Keratinocyte (primary cell): ENCODE measurements at regions not wholly inside any gene's neighbourhood (a gene's known extent, or its start where the extent isn't known, plus 50 kb on each side); places are given as distances from the start of the nearest gene placed in this dataset.

ENCODE experiments used
- DNase-seq: peaks from one replicate; pipeline ENCODE4 v3.0.0-alpha.2; 2011; ENCODE audit warnings: low read depth, missing footprints, low spot score
- FAIRE-seq: peaks from 2 replicates; lab custom pipeline; 2011; peaks lifted over from hg19 to GRCh38; lab: Jason Lieb, UNC
- H2AFZ ChIP-seq: 2 replicates; pipeline ENCODE4 v1.6.0; 2012; ENCODE audit warnings: low read length, control low read depth, inconsistent platforms; ENCODE audit not compliant: control insufficient read depth
- H3K27ac ChIP-seq: 2 replicates; pipeline ENCODE4 v1.5.1; 2011; ENCODE audit warnings: low read length; ENCODE audit not compliant: control insufficient read depth, insufficient read depth
- H3K27me3 ChIP-seq: 3 replicates; pipeline ENCODE4 v1.6.0; 2011; ENCODE audit warnings: low read length; ENCODE audit not compliant: control insufficient read depth, insufficient read depth; ENCODE audit errors: extremely low read depth
- H3K36me3 ChIP-seq, 2 experiments: 2 replicates in 1 of 2; 3 replicates in 1 of 2; pipeline ENCODE4 v1.5.1; 2011; ENCODE audit warnings: low read length in 2 of 2, mild to moderate bottlenecking in 1 of 2; ENCODE audit not compliant: control insufficient read depth in 2 of 2, insufficient read depth in 2 of 2; ENCODE audit errors: extremely low read depth in 1 of 2
- H3K4me1 ChIP-seq: 3 replicates; pipeline ENCODE4 v1.5.1; 2011; ENCODE audit warnings: low read length; ENCODE audit not compliant: control insufficient read depth, insufficient read depth; ENCODE audit errors: extremely low read depth
- H3K4me2 ChIP-seq: 3 replicates; pipeline ENCODE4 v1.6.0; 2011; ENCODE audit warnings: low read depth, low read length; ENCODE audit not compliant: control insufficient read depth, insufficient read depth; ENCODE audit errors: extremely low read depth
- H3K4me3 ChIP-seq, 3 experiments: fragments of 200-600 bp in 1 of 3; sonication (generic) in 1 of 3; 2 replicates in 2 of 3; 3 replicates in 1 of 3; pipeline ENCODE4 v1.5.1; 2011 to 2016; ENCODE audit warnings: low read length in 3 of 3, mild to moderate bottlenecking in 3 of 3, control low read depth in 2 of 3, inconsistent platforms in 1 of 3, low read depth in 1 of 3, mixed read lengths in 1 of 3, mixed run types in 1 of 3, moderate library complexity in 1 of 3; ENCODE audit not compliant: control insufficient read depth in 2 of 3, insufficient read depth in 2 of 3; ENCODE audit errors: extremely low read depth in 1 of 3
- H3K79me2 ChIP-seq: 2 replicates; pipeline ENCODE4 v1.6.0; 2012; ENCODE audit warnings: low read length; ENCODE audit not compliant: control insufficient read depth, insufficient read depth
- H3K9ac ChIP-seq: 3 replicates; pipeline ENCODE4 v1.6.0; 2011; ENCODE audit warnings: low read length; ENCODE audit not compliant: control insufficient read depth, insufficient read depth; ENCODE audit errors: extremely low read depth
- H3K9me1 ChIP-seq: 3 replicates; pipeline ENCODE4 v1.6.0; 2011; ENCODE audit warnings: low read length; ENCODE audit not compliant: control insufficient read depth, insufficient read depth; ENCODE audit errors: extremely low read depth
- H3K9me3 ChIP-seq: 2 replicates; pipeline ENCODE4 v1.5.1; 2012; ENCODE audit warnings: low read depth, low read length; ENCODE audit not compliant: control insufficient read depth
- H4K20me1 ChIP-seq: 3 replicates; pipeline ENCODE4 v1.6.0; 2011; ENCODE audit warnings: low read length; ENCODE audit not compliant: control insufficient read depth, insufficient read depth; ENCODE audit errors: extremely low read depth
- CTCF ChIP-seq, 3 experiments: IDR thresholded peaks in 1 of 3; conservative IDR thresholded peaks in 1 of 3; optimal IDR thresholded peaks in 1 of 3; 2 replicates in 2 of 3; 3 replicates in 1 of 3; pipeline versions ENCODE3 to v1.5.1; 2011; ENCODE audit warnings: low read length in 3 of 3, mild to moderate bottlenecking in 3 of 3, moderate library complexity in 2 of 3, control low read depth in 1 of 3, inconsistent platforms in 1 of 3; ENCODE audit not compliant: insufficient read depth in 2 of 3; ENCODE audit errors: extremely low read depth in 1 of 3
- EZH2 ChIP-seq: IDR thresholded peaks from one replicate; pipeline ENCODE4 v1.6.1; 2012; ENCODE audit warnings: inconsistent platforms, mild to moderate bottlenecking, low read length, moderate library complexity
- dilution Hi-C: fragments of 300-500 bp; cut with MboI; formaldehyde crosslinking; loops from one replicate; pipeline ENCODE4 v1.7.0; 2020; ENCODE audit warnings: low sequenced_read_pairs; ENCODE audit not compliant: extremely low pct_ligation_motif_present

GRCh38 chr15:31523027-31523654 is 196.5 kb downstream of the KLF13 start:
- Histone ChIP-seq H3K4me2 (no peak overlapping the region), H3K27ac (no peak overlapping the region), H3K36me3 (no peaks in the 10 kb centered on the region), H3K27me3 (peaks cover 9% of the 10 kb centered on the region), H3K9me1 (no peaks in the 10 kb centered on the region), H4K20me1 (no peaks in the 10 kb centered on the region), H2AFZ (no peak overlapping the region), H3K9me3 (no peaks in the 10 kb centered on the region), H3K4me1 (no peaks in the 10 kb centered on the region), H3K4me3 (no peak overlapping the region), H3K9ac (no peak overlapping the region), H3K79me2 (no peaks in the 10 kb centered on the region)
- FAIRE-seq (no peak), DNase-seq (no peak)
- no peak for TF ChIP-seq CTCF (optimal IDR thresholded peaks at IDR 0.05 in 1 of 3, IDR thresholded peaks at IDR 0.05 in 1 of 3, conservative IDR thresholded peaks at IDR 0.05 in 1 of 3; ENCODE audit: extremely low read depth in 1 of 3, insufficient read depth in 2 of 3, low read length in 3 of 3)
- no peak for TF ChIP-seq EZH2
- dilution Hi-C loops: no loop called here

GRCh38 chr15:31523655-31524049 is 197.0 kb downstream of the KLF13 start:
- no peak for FAIRE-seq
- dilution Hi-C loops: no loop called here

More at GRCh38 chr15:31523655-31524049, 197.0 kb downstream of the KLF13 start:
- Histone ChIP-seq H3K9me3 (no peaks in the 10 kb centered on the region), H3K27me3 (peaks cover 9% of the 10 kb centered on the region), H3K9me1 (no peaks in the 10 kb centered on the region), H3K4me1 (no peaks in the 10 kb centered on the region), H2AFZ (no peak overlapping the region), H3K27ac (no peak overlapping the region), H4K20me1 (no peaks in the 10 kb centered on the region), H3K79me2 (no peaks in the 10 kb centered on the region), H3K9ac (no peak overlapping the region), H3K4me2 (no peak overlapping the region), H3K4me3 (no peak overlapping the region), H3K36me3 (no peaks in the 10 kb centered on the region)
- TF ChIP-seq CTCF (optimal IDR thresholded peaks at IDR 0.05 in 1 of 3, IDR thresholded peaks at IDR 0.05 in 1 of 3, conservative IDR thresholded peaks at IDR 0.05 in 1 of 3; ENCODE audit: extremely low read depth in 1 of 3, insufficient read depth in 2 of 3, low read length in 3 of 3): no peak
- no peak for TF ChIP-seq EZH2
- DNase-seq: no peak
